Panc1 (cell line): ENCODE measurements at regions not wholly inside any gene's neighbourhood (a gene's known extent, or its start where the extent isn't known, plus 50 kb on each side); places are given as distances from the start of the nearest gene placed in this dataset.

Experiments used
- ATAC-seq: fragments of 200-7000 bp; cut with Tn5 transposase; 2 replicates; pipeline ENCODE4 v1.9.1; 2020; ENCODE audit warnings: mild to moderate bottlenecking, moderate library complexity
- BruUV-seq: library from RNA; stranded (reverse); fragments of 400-500 nt; replicated peaks from 2 replicates; lab custom pipeline; 2021; lab: Mats Ljungman, UMichigan
- CTCF ChIA-PET: fragments of 300-600 bp; sonication (Branson Sonifier 250); formaldehyde crosslinking; loops from one replicate; lab custom pipeline; 2022; ENCODE audit warnings: antibody characterized with exemption; lab: Charles Lee
- POLR2A ChIA-PET: fragments of 300-600 bp; sonication (Branson Sonifier 250); formaldehyde crosslinking; loops from one replicate; lab custom pipeline; 2022; ENCODE audit warnings: antibody characterized with exemption; lab: Charles Lee
- DNase-seq: peaks from one replicate; pipeline ENCODE4 v3.0.0-alpha.2; 2010; ENCODE audit warnings: low read depth, low spot score
- H3K27ac ChIP-seq: 2 replicates; pipeline ENCODE4 v1.5.1; 2011; ENCODE audit warnings: mild to moderate bottlenecking, low read length, inconsistent platforms
- H3K27me3 ChIP-seq: fragments of 200-500 bp; sonication (Bioruptor generic); 2 replicates; pipeline ENCODE4 v1.6.0; 2014; ENCODE audit warnings: low read length, inconsistent platforms; ENCODE audit not compliant: control insufficient read depth, insufficient read depth
- H3K36me3 ChIP-seq: fragments of 200-500 bp; sonication (Bioruptor generic); 2 replicates; pipeline ENCODE4 v1.5.1; 2014; ENCODE audit warnings: inconsistent platforms, mild to moderate bottlenecking, low read length, moderate library complexity; ENCODE audit not compliant: control insufficient read depth, insufficient read depth
- H3K4me1 ChIP-seq: 2 replicates; pipeline ENCODE4 v1.5.1; 2011; ENCODE audit warnings: inconsistent platforms, mild to moderate bottlenecking, low read length, moderate library complexity; ENCODE audit not compliant: control insufficient read depth, insufficient read depth
- H3K4me3 ChIP-seq, 2 experiments: 2 replicates each; pipeline ENCODE4 v1.5.1; 2011 to 2012; ENCODE audit warnings: low read depth in 2 of 2, low read length in 2 of 2, mild to moderate bottlenecking in 2 of 2, inconsistent platforms in 1 of 2, moderate library complexity in 1 of 2
- H3K9me3 ChIP-seq: fragments of 200-500 bp; sonication (Bioruptor generic); 2 replicates; pipeline ENCODE4 v1.5.1; 2014; ENCODE audit warnings: low read depth, mild to moderate bottlenecking, inconsistent platforms, low read length, moderate library complexity; ENCODE audit not compliant: control insufficient read depth, insufficient read depth
- CTCF ChIP-seq: fragments of 450-650 bp; IDR thresholded peaks from 2 replicates; pipeline ENCODE4 v1.5.1; 2017; ENCODE audit warnings: mild to moderate bottlenecking
- POLR2AphosphoS5 ChIP-seq: IDR thresholded peaks from 2 replicates; pipeline ENCODE4 v1.6.1; 2012; ENCODE audit warnings: mild to moderate bottlenecking, low read depth, low read length, moderate library complexity
- REST ChIP-seq, 2 experiments: IDR thresholded peaks; 2 replicates each; pipeline ENCODE4 v1.6.1; 2011 to 2012; ENCODE audit warnings: low read depth in 2 of 2, control low read depth in 1 of 2, low read length in 1 of 2, mild to moderate bottlenecking in 1 of 2, moderate library complexity in 1 of 2; ENCODE audit not compliant: insufficient read depth in 1 of 2
- SIN3A ChIP-seq: IDR thresholded peaks from 2 replicates; pipeline ENCODE4 v1.6.1; 2012; ENCODE audit warnings: low read depth, mild to moderate bottlenecking, low read length, moderate library complexity, borderline replicate concordance; ENCODE audit not compliant: insufficient read depth
- TCF7L2 ChIP-seq: IDR thresholded peaks from 2 replicates; pipeline ENCODE4 v1.6.1; 2011; ENCODE audit warnings: mild to moderate bottlenecking, low read depth, low read length, inconsistent platforms
- in situ Hi-C: cut with HindIII; loops from 2 replicates; pipeline ENCODE4 v1.10.0; 2016; ENCODE audit warnings: low sequenced_read_pairs, low pct_unique_long_range_greater_than_20kb
- intact Hi-C: fragments of 100-400 bp; cut with micrococcal nuclease; formaldehyde crosslinking; loops from one replicate; pipeline ENCODE4 v1.10.0; 2022; ENCODE audit not compliant: unreplicated experiment

GRCh38 chrX:81857192-81857591, 655.3 kb downstream of the SH3BGRL start:
- Histone ChIP-seq H3K4me3 (no peak overlapping the region), H3K27ac (no peak overlapping the region), H3K4me1 (no peaks in the 10 kb centered on the region), H3K9me3 (no peaks in the 10 kb centered on the region), H3K36me3 (no peaks in the 10 kb centered on the region), H3K27me3 (no peaks in the 10 kb centered on the region)
- no TSS peak for BruUV-seq
- DNase-seq (no peak), ATAC-seq (no peak)
- TF ChIP-seq POLR2AphosphoS5 (no peak), REST (IDR thresholded peaks at IDR 0.05; ENCODE audit: insufficient read depth in 1 of 2, low read depth in 2 of 2, low read length in 1 of 2) (no peak), TCF7L2 (no peak)
- in situ Hi-C loops, result no loop called here
- CTCF ChIA-PET, result no interaction called here
- POLR2A ChIA-PET, result no interaction called here
- intact Hi-C loops, result no loop called here

- no peak overlapping the region for H3K27ac ChIP-seq
- no peaks in the 10 kb centered on the region for H3K27me3 ChIP-seq
- ATAC-seq, result no peak
- DNase-seq, result no peak
- no peak overlapping the region for H3K4me3 ChIP-seq
- TF ChIP-seq SIN3A (no peak), TCF7L2 (no peak), REST (IDR thresholded peaks at IDR 0.05; ENCODE audit: insufficient read depth in 1 of 2, low read depth in 2 of 2, low read length in 1 of 2) (no peak), CTCF (no peak), POLR2AphosphoS5 (no peak)
- CTCF ChIA-PET, result no interaction called here
- no TSS peak for BruUV-seq
- in situ Hi-C loops (no loop called here), intact Hi-C loops (no loop called here)
- H3K36me3 ChIP-seq, result no peaks in the 10 kb centered on the region
- no peaks in the 10 kb centered on the region for H3K9me3 ChIP-seq
- POLR2A ChIA-PET, result no interaction called here
- H3K4me1 ChIP-seq, result no peaks in the 10 kb centered on the region
Observed at GRCh38 chrX:81866873-81867272, 665.0 kb downstream of the SH3BGRL start.
